ENCODE measurements at regions not wholly inside any gene's neighbourhood (a gene's known extent, or its start where the extent isn't known, plus 50 kb on each side); places are given as distances from the start of the nearest gene placed in this dataset.

DNA sequence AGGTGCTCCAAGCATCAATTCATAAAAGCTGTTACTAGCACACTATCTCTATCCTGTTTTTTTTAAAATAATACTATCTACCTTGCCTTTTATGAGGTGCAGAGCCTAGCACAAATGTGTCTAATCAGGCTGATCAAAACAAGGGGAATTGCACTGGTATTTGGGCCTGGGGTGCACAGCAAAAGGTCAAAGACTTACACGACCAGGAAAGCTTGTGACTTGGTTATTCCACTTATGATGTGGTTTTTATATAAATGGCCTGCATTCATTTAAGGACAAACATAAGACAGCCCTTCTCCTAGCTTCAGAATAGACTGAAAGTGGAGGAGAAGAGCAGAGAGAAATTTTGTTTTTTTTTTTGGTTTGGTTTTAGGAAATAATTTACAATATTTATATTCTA, 98.4 kb upstream of the SGIP1 start:
- no peak for DNase-seq (ENCODE audit: extremely low spot score in 2 of 2)
- TF ChIP-seq POLR2AphosphoS5 (IDR thresholded peaks at IDR 0.05; ENCODE audit: insufficient read depth in 1 of 2, low read depth in 1 of 2) = no peak
- TF ChIP-seq, protein P1, sequence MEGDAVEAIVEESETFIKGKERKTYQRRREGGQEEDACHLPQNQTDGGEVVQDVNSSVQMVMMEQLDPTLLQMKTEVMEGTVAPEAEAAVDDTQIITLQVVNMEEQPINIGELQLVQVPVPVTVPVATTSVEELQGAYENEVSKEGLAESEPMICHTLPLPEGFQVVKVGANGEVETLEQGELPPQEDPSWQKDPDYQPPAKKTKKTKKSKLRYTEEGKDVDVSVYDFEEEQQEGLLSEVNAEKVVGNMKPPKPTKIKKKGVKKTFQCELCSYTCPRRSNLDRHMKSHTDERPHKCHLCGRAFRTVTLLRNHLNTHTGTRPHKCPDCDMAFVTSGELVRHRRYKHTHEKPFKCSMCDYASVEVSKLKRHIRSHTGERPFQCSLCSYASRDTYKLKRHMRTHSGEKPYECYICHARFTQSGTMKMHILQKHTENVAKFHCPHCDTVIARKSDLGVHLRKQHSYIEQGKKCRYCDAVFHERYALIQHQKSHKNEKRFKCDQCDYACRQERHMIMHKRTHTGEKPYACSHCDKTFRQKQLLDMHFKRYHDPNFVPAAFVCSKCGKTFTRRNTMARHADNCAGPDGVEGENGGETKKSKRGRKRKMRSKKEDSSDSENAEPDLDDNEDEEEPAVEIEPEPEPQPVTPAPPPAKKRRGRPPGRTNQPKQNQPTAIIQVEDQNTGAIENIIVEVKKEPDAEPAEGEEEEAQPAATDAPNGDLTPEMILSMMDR (IDR thresholded peaks at IDR 0.05) = no peak
- TF ChIP-seq POLR2A (IDR thresholded peaks at IDR 0.05) = no peak

DNA sequence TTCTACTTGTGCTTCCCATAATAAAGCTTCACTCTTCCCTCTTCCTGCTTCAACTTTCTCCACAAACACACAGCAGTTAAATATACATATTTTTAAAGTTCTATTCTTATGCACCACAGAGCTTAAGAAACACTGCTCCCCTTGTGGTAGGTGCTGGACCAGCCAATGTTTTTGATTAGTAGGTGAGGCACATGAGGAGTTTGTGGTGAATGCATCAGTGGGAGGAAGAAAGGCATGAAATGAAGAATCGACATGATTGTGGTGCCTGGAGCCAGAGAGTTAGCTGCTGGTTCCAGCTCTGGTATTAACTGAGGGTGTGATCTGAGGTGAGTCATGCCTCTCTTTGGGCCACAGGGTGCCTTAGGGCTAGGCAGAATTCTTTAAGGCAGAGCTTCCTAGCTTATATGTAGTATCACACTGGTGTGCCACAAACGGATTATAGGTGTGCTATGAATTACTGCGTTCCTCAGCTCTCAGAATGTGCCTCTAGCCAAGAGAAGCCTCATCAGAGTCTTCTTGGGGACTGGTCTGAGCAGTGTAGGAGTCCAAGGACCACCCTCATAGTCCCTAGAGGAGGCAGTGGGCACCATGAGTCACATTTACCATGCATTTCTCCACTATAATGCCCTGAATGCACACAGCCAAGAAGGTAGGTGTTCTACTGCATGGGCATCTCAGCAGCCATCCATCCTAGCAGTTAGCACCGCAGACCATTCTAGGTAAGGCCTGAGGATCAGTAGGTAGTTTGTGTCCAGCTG, 97.4 kb upstream of the SGIP1 start:
- no peak overlapping the region for H3K27ac ChIP-seq
- DNase-seq (ENCODE audit: extremely low spot score in 2 of 2) = no peak

More for the DNA sequence above, 98.4 kb upstream of the SGIP1 start:
- Histone ChIP-seq H3K27me3 (no peaks in the 10 kb centered on the region), H3K27ac (no peak overlapping the region), H3K4me3 (no peak overlapping the region), H3K4me1 (peaks cover 12% of the 10 kb centered on the region), H3K36me3 (no peaks in the 10 kb centered on the region), H3K9me3 (no peaks in the 10 kb centered on the region)
- intact Hi-C loops (cut with DNase I) = loop anchor here (10.0 kb wide), 1 partner anchor 111 kb away; no protein-coding TSS in a partner anchor

DNA sequence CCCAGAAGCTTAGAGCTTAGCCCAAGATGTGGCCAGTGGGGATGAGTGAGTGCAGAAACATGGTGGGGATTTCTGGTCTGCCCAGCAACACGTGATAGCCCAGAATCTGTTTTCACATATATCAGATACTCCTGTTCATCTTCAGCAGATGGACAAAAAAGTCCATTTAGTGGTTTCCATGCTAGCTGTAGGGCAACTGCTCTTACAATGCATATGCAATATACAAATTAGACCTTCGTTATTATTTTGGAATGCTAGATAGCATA, 96.9 kb upstream of the SGIP1 start:
- peaks cover 12% of the 10 kb centered on the region for H3K4me1 ChIP-seq
- no peaks in the 10 kb centered on the region for H3K27me3 ChIP-seq
- no peaks in the 10 kb centered on the region for H3K9me3 ChIP-seq
- no peak overlapping the region for H3K4me3 ChIP-seq
- DNase-seq (ENCODE audit: extremely low spot score in 2 of 2) = no peak
- no peak overlapping the region for H3K27ac ChIP-seq
- intact Hi-C loops (cut with DNase I) = loop anchor here (10.0 kb wide), 1 partner anchor 112 kb away; no protein-coding TSS in a partner anchor
- TF ChIP-seq, protein P1 (IDR thresholded peaks at IDR 0.05) = no peak
- no peak for TF ChIP-seq POLR2A (IDR thresholded peaks at IDR 0.05)
- no peak for TF ChIP-seq POLR2AphosphoS5 (IDR thresholded peaks at IDR 0.05; ENCODE audit: insufficient read depth in 1 of 2, low read depth in 1 of 2)
- no peaks in the 10 kb centered on the region for H3K36me3 ChIP-seq

More for the DNA sequence above, 97.4 kb upstream of the SGIP1 start:
- intact Hi-C loops (cut with DNase I) = loop anchor here (10.0 kb wide), 1 partner anchor 112 kb away; no protein-coding TSS in a partner anchor
- Histone ChIP-seq H3K36me3 (no peaks in the 10 kb centered on the region), H3K27me3 (no peaks in the 10 kb centered on the region), H3K4me3 (no peak overlapping the region), H3K9me3 (no peaks in the 10 kb centered on the region), H3K4me1 (peaks cover 12% of the 10 kb centered on the region)
- TF ChIP-seq POLR2A (IDR thresholded peaks at IDR 0.05) (no peak), POLR2AphosphoS5 (IDR thresholded peaks at IDR 0.05; ENCODE audit: insufficient read depth in 1 of 2, low read depth in 1 of 2) (no peak)
- TF ChIP-seq, protein P1 (IDR thresholded peaks at IDR 0.05) = no peak

DNA sequence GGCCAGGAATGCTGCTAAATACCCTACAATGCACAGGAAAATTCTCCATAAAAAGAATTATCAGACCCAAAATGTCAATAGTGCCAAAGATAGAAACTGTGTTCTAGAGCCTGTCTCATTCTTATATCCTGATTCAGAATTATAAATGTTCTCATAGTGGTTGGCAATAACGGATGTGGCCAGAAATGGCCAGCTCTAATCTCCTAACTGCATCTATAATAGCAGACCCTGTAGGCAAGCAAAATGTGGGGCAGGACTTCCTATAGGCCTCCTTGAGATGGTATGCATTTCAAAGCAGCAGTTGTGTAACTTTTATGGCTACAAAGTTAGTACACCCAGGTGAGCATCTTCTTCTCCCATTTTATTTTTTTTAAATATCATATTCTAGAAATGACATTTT, 95.9 kb upstream of the SGIP1 start:
- intact Hi-C loops (cut with DNase I) = loop anchor here (10.0 kb wide), 1 partner anchor 113 kb away; no protein-coding TSS in a partner anchor
- H3K4me1 ChIP-seq = peaks cover 12% of the 10 kb centered on the region
- H3K9me3 ChIP-seq = no peaks in the 10 kb centered on the region
- TF ChIP-seq POLR2A (IDR thresholded peaks at IDR 0.05) (no peak), POLR2AphosphoS5 (IDR thresholded peaks at IDR 0.05; ENCODE audit: insufficient read depth in 1 of 2, low read depth in 1 of 2) (no peak)
- TF ChIP-seq, protein P1 (IDR thresholded peaks at IDR 0.05) = no peak
- no peak overlapping the region for H3K27ac ChIP-seq
- H3K36me3 ChIP-seq = no peaks in the 10 kb centered on the region
- no peak for DNase-seq (ENCODE audit: extremely low spot score in 2 of 2)
- H3K4me3 ChIP-seq = no peak overlapping the region
- no peaks in the 10 kb centered on the region for H3K27me3 ChIP-seq

DNA sequence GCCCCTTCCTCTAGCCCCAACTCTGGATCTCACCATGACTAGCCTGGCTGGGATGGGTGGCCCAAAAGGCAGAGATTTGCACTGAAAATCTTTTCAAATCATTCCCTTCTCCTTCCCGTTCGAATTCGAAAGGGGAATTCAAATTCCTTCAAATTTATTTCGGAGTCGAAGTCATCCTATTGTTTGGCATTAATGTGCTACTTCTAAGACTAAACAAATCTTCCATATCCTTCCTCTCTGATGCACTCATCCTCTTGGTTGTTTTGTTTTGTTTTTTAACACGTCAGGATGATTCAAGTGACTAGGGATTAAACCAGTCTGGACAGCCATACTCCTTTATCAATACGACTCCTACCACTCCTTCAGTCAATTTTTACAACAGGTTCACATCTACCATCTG, 95.5 kb upstream of the SGIP1 start:
- Histone ChIP-seq H3K9me3 (no peaks in the 10 kb centered on the region), H3K27me3 (no peaks in the 10 kb centered on the region), H3K4me1 (peaks cover 12% of the 10 kb centered on the region), H3K36me3 (no peaks in the 10 kb centered on the region), H3K27ac (no peak overlapping the region), H3K4me3 (no peak overlapping the region)
- intact Hi-C loops (cut with DNase I) = loop anchor here (10.0 kb wide), 1 partner anchor 114 kb away; no protein-coding TSS in a partner anchor
- TF ChIP-seq POLR2A (IDR thresholded peaks at IDR 0.05) = no peak
- TF ChIP-seq, protein P1 (IDR thresholded peaks at IDR 0.05) = no peak
- TF ChIP-seq POLR2AphosphoS5 (IDR thresholded peaks at IDR 0.05; ENCODE audit: insufficient read depth in 1 of 2, low read depth in 1 of 2) = no peak
- DNase-seq (ENCODE audit: extremely low spot score in 2 of 2) = no peak

Data from vagina (tissue), 2 donors.